ENCODE measurements at regions not wholly inside any gene's neighbourhood (a gene's known extent, or its start where the extent isn't known, plus 50 kb on each side); places are given as distances from the start of the nearest gene placed in this dataset.

DNA sequence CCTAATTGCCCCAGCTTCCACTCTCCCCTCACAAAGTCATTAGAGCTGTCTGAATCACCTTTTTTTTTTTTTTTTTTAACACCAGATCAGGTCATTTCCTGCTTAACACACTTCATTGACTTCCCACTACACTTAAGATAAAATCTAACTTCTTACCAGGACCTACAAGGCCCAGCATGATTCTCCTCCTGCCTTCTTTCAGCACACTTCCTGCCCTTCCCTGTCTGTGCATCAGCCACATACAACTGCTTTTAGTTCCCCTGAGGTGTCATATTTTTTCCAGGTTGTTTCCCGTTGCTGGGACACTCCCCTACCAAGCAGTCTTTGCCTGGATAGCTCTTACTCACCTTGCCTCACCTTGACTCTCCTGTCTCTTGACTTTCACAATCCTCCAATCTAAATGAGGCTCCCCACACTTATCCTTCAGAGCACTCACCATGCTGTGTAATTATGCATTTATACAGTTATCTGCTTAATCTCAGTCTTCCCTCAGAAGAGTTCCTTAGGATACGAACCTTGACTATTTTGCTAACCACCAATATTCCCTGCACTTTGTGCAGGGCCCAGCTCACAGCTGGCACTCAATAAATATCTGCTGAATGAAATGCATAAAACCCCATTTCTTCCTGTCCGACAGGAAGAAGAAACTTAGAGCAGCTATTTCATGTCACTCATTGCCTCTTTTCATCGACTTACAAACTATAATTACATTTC lies 96.6 kb upstream of the AKIP1 start:
- no peak for FAIRE-seq
- Histone ChIP-seq H3K4me3 (no peak overlapping the region), H3K9me3 (replicated peaks; ENCODE audit: control insufficient read depth, insufficient read depth, low read depth, low read length) (no peaks in the 10 kb centered on the region), H3K4me1 (replicated peaks in 1 of 2; ENCODE audit: control insufficient read depth in 2 of 2, insufficient read depth in 2 of 2, low read length in 2 of 2) (peaks cover 0 to 5% of the 10 kb centered on the region in 2 experiments; a peak in 4 of 5 replicates), H3K79me2 (ENCODE audit: control insufficient read depth, insufficient read depth, low read length) (no peaks in the 10 kb centered on the region), H3K27me3 (ENCODE audit: control insufficient read depth in 2 of 2, insufficient read depth in 2 of 2, low read length in 2 of 2) (peaks cover 6 to 12% of the 10 kb centered on the region in 2 experiments), H3K4me2 (ENCODE audit: insufficient read depth, low read length) (no peak overlapping the region), H3K36me3 (ENCODE audit: control insufficient read depth, insufficient read depth, low read length) (no peaks in the 10 kb centered on the region), H3K9ac (ENCODE audit: insufficient read depth in 1 of 2, low read depth in 2 of 2, low read length in 2 of 2) (no peak overlapping the region), H2AFZ (ENCODE audit: low read depth, low read length) (no peak overlapping the region), H4K20me1 (replicated peaks; ENCODE audit: control insufficient read depth, insufficient read depth, low read length) (no peaks in the 10 kb centered on the region), H3K27ac (ENCODE audit: extremely low read depth, low read depth, low read length) (no peak overlapping the region), H3K9me1 (ENCODE audit: control insufficient read depth, insufficient read depth, low read length) (no peaks in the 10 kb centered on the region)
- BruUV-seq (replicated peaks): no TSS peak
- WGBS (ENCODE audit: insufficient coverage, low coverage, missing lambda C conversion rate): 12% methylated on average over 4 of the region's 4 CpGs
- no peak for DNase-seq (ENCODE audit: extremely low read depth in 1 of 4, low spot score in 3 of 4)
- ChIA-PET CTCF (ENCODE audit: low intra/inter-chr PET ratio) (no interaction called here), POLR2A (interaction anchor here (0.6 to 1.1 kb wide), 3 partner anchors 126 to 243 kb away, joined by 3 to 4 read pairs (median 3); partner anchors contain the start of genes RPL27A and TRIM66)
- in situ Hi-C loops (cut with MboI) (no loop called here), intact Hi-C loops (cut with micrococcal nuclease) (loop anchor here (5.0 kb wide), 1 partner anchor 127 kb away; no protein-coding TSS in a partner anchor)
- ATAC-seq: no peak
- TF ChIP-seq, protein P1, sequence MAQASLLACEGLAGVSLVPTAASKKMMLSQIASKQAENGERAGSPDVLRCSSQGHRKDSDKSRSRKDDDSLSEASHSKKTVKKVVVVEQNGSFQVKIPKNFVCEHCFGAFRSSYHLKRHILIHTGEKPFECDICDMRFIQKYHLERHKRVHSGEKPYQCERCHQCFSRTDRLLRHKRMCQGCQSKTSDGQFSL (CRISPR knock-in tag; IDR thresholded peaks at IDR 0.05): no peak
- TF ChIP-seq, protein P1 (tag; IDR thresholded peaks at IDR 0.05): no peak
- TF ChIP-seq, protein P2, sequence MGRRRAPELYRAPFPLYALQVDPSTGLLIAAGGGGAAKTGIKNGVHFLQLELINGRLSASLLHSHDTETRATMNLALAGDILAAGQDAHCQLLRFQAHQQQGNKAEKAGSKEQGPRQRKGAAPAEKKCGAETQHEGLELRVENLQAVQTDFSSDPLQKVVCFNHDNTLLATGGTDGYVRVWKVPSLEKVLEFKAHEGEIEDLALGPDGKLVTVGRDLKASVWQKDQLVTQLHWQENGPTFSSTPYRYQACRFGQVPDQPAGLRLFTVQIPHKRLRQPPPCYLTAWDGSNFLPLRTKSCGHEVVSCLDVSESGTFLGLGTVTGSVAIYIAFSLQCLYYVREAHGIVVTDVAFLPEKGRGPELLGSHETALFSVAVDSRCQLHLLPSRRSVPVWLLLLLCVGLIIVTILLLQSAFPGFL (CRISPR knock-in tag; IDR thresholded peaks at IDR 0.05): no peak
- TF ChIP-seq MCM3 (IDR thresholded peaks at IDR 0.05) (no peak), GABPA (tag; conservative IDR thresholded peaks at IDR 0.05; ENCODE audit: low read depth) (peak; percentile 71), YBX1 (IDR thresholded peaks at IDR 0.05) (no peak), ZNF143 (CRISPR knock-in tag; IDR thresholded peaks at IDR 0.05) (no peak), ARID1B (IDR thresholded peaks at IDR 0.05) (no peak), HLTF (IDR thresholded peaks at IDR 0.05) (no peak), ZNF165 (CRISPR knock-in tag; IDR thresholded peaks at IDR 0.05; ENCODE audit: borderline replicate concordance) (no peak), ZNF197 (CRISPR knock-in tag; IDR thresholded peaks at IDR 0.05; ENCODE audit: low read depth) (no peak), RFX1 (IDR thresholded peaks at IDR 0.05) (no peak), NR2C2 (CRISPR knock-in tag; IDR thresholded peaks at IDR 0.05) (no peak), NR2C2 (tag; IDR thresholded peaks at IDR 0.05) (peak; percentile 33; the same call in 1 of the 2 replicates), MECOM (CRISPR knock-in tag; IDR thresholded peaks at IDR 0.05) (no peak), MAFF (IDR thresholded peaks at IDR 0.05; ENCODE audit: low read length) (no peak), ZNF77 (CRISPR knock-in tag; IDR thresholded peaks at IDR 0.05) (no peak), ZNF311 (CRISPR knock-in tag; IDR thresholded peaks at IDR 0.05) (no peak), POLR2B (IDR thresholded peaks at IDR 0.05; ENCODE audit: low read depth, partially characterized antibody) (no peak)
- TF ChIP-seq, protein P3, sequence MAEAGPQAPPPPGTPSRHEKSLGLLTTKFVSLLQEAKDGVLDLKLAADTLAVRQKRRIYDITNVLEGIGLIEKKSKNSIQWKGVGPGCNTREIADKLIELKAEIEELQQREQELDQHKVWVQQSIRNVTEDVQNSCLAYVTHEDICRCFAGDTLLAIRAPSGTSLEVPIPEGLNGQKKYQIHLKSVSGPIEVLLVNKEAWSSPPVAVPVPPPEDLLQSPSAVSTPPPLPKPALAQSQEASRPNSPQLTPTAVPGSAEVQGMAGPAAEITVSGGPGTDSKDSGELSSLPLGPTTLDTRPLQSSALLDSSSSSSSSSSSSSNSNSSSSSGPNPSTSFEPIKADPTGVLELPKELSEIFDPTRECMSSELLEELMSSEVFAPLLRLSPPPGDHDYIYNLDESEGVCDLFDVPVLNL (CRISPR knock-in tag; IDR thresholded peaks at IDR 0.05; ENCODE audit: low read depth): no peak
- TF ChIP-seq, protein P4, sequence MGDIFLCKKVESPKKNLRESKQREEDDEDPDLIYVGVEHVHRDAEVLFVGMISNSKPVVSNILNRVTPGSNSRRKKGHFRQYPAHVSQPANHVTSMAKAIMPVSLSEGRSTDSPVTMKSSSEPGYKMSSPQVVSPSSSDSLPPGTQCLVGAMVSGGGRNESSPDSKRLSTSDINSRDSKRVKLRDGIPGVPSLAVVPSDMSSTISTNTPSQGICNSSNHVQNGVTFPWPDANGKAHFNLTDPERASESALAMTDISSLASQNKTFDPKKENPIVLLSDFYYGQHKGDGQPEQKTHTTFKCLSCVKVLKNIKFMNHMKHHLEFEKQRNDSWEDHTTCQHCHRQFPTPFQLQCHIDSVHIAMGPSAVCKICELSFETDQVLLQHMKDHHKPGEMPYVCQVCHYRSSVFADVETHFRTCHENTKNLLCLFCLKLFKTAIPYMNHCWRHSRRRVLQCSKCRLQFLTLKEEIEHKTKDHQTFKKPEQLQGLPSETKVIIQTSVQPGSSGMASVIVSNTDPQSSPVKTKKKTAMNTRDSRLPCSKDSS (IDR thresholded peaks at IDR 0.05; ENCODE audit: low read depth, partially characterized antibody): no peak

Measured in K562 (cell line).